Spleen (tissue), 11 donors: ENCODE measurements at regions not wholly inside any gene's neighbourhood (a gene's known extent, or its start where the extent isn't known, plus 50 kb on each side); places are given as distances from the start of the nearest gene placed in this dataset.
"Not testable (repeated sequence)": the region's sequence is repeated elsewhere in the genome, so short reads cannot be mapped to it uniquely, and the experiment has no call there.

Source experiments
- DNase-seq: peaks from one replicate; pipeline ENCODE4 v3.0.0-alpha.2; 2020
- H3K27ac ChIP-seq, 8 donors: fragments of 200-600 bp; sonication (generic) in 7 of 8; 1 replicate in 4 of 8; 2 replicates in 4 of 8; pipeline versions ENCODE4 v1.5.0 to v1.8.0; 2016 to 2021; ENCODE audit warnings: inconsistent platforms in 4 of 8, mild to moderate bottlenecking in 4 of 8, moderate library complexity in 1 of 8
- H3K27me3 ChIP-seq, 7 donors: fragments of 200-600 bp; sonication (generic) in 6 of 7; replicated peaks in 1 of 7; 1 replicate in 4 of 7; 2 replicates in 3 of 7; pipeline versions ENCODE4 v1.5.0 to v1.8.0; 2016 to 2021; ENCODE audit warnings: inconsistent platforms in 3 of 7, mild to moderate bottlenecking in 1 of 7
- H3K36me3 ChIP-seq, 6 donors: fragments of 200-600 bp; sonication (generic) in 5 of 6; 1 replicate in 4 of 6; 2 replicates in 2 of 6; pipeline versions ENCODE4 v1.5.0 to v1.8.0; 2016 to 2021; ENCODE audit warnings: inconsistent platforms in 2 of 6
- H3K4me1 ChIP-seq, 6 donors: fragments of 200-600 bp; sonication (generic) in 5 of 6; 1 replicate in 3 of 6; 2 replicates in 3 of 6; pipeline versions ENCODE4 v1.5.0 to v1.8.0; 2016 to 2021; ENCODE audit warnings: inconsistent platforms in 3 of 6
- H3K4me3 ChIP-seq, 8 donors: fragments of 200-600 bp; sonication (generic) in 7 of 8; 1 replicate in 4 of 8; 2 replicates in 4 of 8; pipeline versions ENCODE4 v1.5.0 to v1.8.0; 2016 to 2021; ENCODE audit warnings: inconsistent platforms in 4 of 8, mild to moderate bottlenecking in 4 of 8, moderate library complexity in 2 of 8
- H3K9me3 ChIP-seq, 8 donors: fragments of 200-600 bp; sonication (generic) in 7 of 8; 1 replicate in 4 of 8; 2 replicates in 4 of 8; pipeline versions ENCODE4 v1.5.0 to v1.8.0; 2016 to 2021; ENCODE audit warnings: inconsistent platforms in 4 of 8
- POLR2A ChIP-seq, 3 donors: fragments of 450-650 bp; IDR thresholded peaks; one replicate each; pipeline ENCODE4 v1.5.1; 2017; ENCODE audit warnings: antibody characterized with exemption in 3 of 3, mild to moderate bottlenecking in 1 of 3
- POLR2AphosphoS5 ChIP-seq, 3 donors: sonication (generic); formaldehyde crosslinking; IDR thresholded peaks; one replicate each; pipeline ENCODE4 v1.5.1; 2017; ENCODE audit warnings: antibody characterized with exemption in 3 of 3
- WGBS, 5 donors: extraction: QIAGEN DNeasy Blood & Tissue Kit in 3 of 5; methylation state at CpG; one replicate each; pipeline versions ENCODE4 v1.1.5 to v1.1.7; 2013 to 2018; 5-methylcytosine and 5-hydroxymethylcytosine counted together
- intact Hi-C: fragments of 100-400 bp; cut with DNase I; formaldehyde crosslinking; loops from one replicate; pipeline ENCODE4 v1.15.0; 2023; ENCODE audit warnings: low total_unique reads
- TF ChIP-seq, protein P1 (sequence below), 11 experiments: fragments of 200-600 bp in 7 of 11; fragments of 450-650 bp in 4 of 11; sonication (generic) in 4 of 11; IDR thresholded peaks in 8 of 11; conservative IDR thresholded peaks in 3 of 11; 1 replicate in 7 of 11; 2 replicates in 4 of 11; pipeline versions ENCODE4 v1.4.0 to v1.8.0; 2016 to 2021; ENCODE audit warnings: antibody characterized with exemption in 11 of 11, inconsistent platforms in 4 of 11, mild to moderate bottlenecking in 1 of 11
- donor health status: healthy with polysubstance abuse.
- donor health status: DM: no; HTN: no; CAD: no; lungs with moderate emphysema.
- donor health status: DM: no; HTN: no; CAD: no.
- donor health status: Bipolar disorder and iron deficiency.
- donor health status: healthy.
- donor health status: DM: no; HTN: no; CAD: no.
- donor health status: DM: yes; HTN: yes; CAD: no.

DNA sequence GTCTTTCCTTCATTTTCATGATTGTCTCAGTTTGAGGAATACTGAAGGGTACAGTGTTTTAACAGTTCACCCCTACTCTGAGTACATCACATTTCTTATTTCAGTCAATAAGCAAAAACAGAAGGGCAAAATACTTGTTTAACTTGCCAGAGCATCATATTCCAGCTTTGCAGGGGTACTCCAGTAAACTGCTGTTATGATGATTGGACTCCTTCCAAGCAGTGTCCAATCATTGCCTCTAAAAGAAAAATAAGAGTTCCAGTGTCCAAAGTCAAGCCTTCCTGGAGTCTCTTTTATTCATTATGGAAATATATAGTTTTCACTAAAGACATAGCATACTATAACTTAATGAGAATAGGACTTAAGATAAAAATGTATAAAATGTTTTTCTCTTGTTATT is 105.1 kb downstream of the FANCF start:
- Histone ChIP-seq H3K27me3 (no peaks in the 10 kb centered on the region), H3K27ac (no peak overlapping the region), H3K9me3 (no peaks in the 10 kb centered on the region), H3K4me3 (no peak overlapping the region), H3K36me3 (no peaks in the 10 kb centered on the region), H3K4me1 (no peaks in the 10 kb centered on the region)
- TF ChIP-seq, protein P1, sequence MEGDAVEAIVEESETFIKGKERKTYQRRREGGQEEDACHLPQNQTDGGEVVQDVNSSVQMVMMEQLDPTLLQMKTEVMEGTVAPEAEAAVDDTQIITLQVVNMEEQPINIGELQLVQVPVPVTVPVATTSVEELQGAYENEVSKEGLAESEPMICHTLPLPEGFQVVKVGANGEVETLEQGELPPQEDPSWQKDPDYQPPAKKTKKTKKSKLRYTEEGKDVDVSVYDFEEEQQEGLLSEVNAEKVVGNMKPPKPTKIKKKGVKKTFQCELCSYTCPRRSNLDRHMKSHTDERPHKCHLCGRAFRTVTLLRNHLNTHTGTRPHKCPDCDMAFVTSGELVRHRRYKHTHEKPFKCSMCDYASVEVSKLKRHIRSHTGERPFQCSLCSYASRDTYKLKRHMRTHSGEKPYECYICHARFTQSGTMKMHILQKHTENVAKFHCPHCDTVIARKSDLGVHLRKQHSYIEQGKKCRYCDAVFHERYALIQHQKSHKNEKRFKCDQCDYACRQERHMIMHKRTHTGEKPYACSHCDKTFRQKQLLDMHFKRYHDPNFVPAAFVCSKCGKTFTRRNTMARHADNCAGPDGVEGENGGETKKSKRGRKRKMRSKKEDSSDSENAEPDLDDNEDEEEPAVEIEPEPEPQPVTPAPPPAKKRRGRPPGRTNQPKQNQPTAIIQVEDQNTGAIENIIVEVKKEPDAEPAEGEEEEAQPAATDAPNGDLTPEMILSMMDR (IDR thresholded peaks at IDR 0.05 in 8 of 11, conservative IDR thresholded peaks at IDR 0.05 in 3 of 11), result no peak
- TF ChIP-seq POLR2A (IDR thresholded peaks at IDR 0.05) (no peak), POLR2AphosphoS5 (IDR thresholded peaks at IDR 0.05) (no peak)
- no peak for DNase-seq
- intact Hi-C loops, result no loop called here

GRCh38 chr11:22518344-22518743 is 107.3 kb downstream of the FANCF start:
- WGBS, 5 donors, result 59 to 86% (median 71%) methylated on average over 2 of the region's 2 CpGs
- H3K27ac ChIP-seq, H3K9me3 ChIP-seq, DNase-seq, H3K27me3 ChIP-seq, intact Hi-C loops, H3K4me3 ChIP-seq, H3K4me1 ChIP-seq, H3K36me3 ChIP-seq: not testable (repeated sequence)

DNA sequence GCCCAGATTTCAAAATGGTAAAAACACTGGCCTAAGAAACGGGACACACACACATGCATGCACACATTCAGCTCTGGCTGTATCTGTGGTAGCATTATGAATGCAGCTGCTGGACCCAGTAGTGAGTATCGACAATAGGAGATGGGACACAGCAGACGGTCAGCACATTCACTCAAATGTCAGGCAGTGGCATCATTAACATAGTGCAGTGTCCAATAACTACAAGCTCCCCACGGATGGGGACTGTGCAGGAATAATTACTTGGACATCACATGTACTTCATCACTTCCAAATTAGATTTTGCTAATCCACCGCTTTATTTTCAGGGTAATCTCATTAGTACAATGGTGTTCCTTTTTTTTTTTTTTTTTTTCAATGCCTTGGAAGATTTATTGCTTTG is 109.5 kb downstream of the FANCF start:
- DNase-seq, result no peak
- H3K9me3 ChIP-seq, result no peaks in the 10 kb centered on the region
- no peak for TF ChIP-seq POLR2AphosphoS5 (IDR thresholded peaks at IDR 0.05)
- TF ChIP-seq, protein P1 (IDR thresholded peaks at IDR 0.05 in 8 of 11, conservative IDR thresholded peaks at IDR 0.05 in 3 of 11), result no peak
- TF ChIP-seq POLR2A (IDR thresholded peaks at IDR 0.05), result no peak
- WGBS, 5 donors, result 67 to 83% (median 77%) methylated on average over 5 of the region's 5 CpGs
- no peaks in the 10 kb centered on the region for H3K36me3 ChIP-seq
- H3K27me3 ChIP-seq, result no peaks in the 10 kb centered on the region
- H3K4me3 ChIP-seq, result no peak overlapping the region
- H3K4me1 ChIP-seq, result no peaks in the 10 kb centered on the region
- intact Hi-C loops, result no loop called here
- H3K27ac ChIP-seq, result no peak overlapping the region

DNA sequence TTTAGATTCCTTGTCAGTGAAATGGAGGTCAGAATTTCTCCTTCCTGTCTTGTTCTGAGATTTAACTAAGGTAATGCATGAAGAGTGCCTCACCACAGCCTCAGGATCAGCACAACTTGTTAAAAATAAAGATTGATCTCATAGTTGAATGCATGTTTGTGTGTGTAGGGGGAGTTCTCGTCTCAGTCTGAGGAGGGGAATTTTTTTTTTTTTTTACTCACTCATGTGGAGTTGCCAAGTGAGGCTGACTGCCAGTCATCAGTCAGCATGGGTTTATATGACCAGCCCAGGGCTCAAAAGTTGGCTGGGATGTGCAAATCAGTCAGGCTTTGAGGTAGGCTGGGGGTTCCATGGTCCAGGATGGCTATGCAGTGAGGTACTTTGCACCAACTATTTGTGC is 113.2 kb downstream of the FANCF start:
- WGBS, 5 donors, result 42 to 55% (median 50%) methylated on average over 1 of the region's 1 CpG
- Histone ChIP-seq H3K4me1 (no peaks in the 10 kb centered on the region), H3K36me3 (no peaks in the 10 kb centered on the region), H3K27ac (no peak overlapping the region), H3K4me3 (no peak overlapping the region), H3K27me3 (no peaks in the 10 kb centered on the region), H3K9me3 (no peaks in the 10 kb centered on the region)
- TF ChIP-seq, protein P1 (IDR thresholded peaks at IDR 0.05 in 8 of 11, conservative IDR thresholded peaks at IDR 0.05 in 3 of 11), result no peak
- intact Hi-C loops, result no loop called here
- DNase-seq, result no peak

- H3K9me3 ChIP-seq, result no peaks in the 10 kb centered on the region
- no peak overlapping the region for H3K4me3 ChIP-seq
- no peak overlapping the region for H3K27ac ChIP-seq
- H3K4me1 ChIP-seq, result no peaks in the 10 kb centered on the region
- 66 to 83% (median 73%) methylated on average over 2 of the region's 2 CpGs for WGBS, 5 donors
- H3K27me3 ChIP-seq, result no peaks in the 10 kb centered on the region
- no peaks in the 10 kb centered on the region for H3K36me3 ChIP-seq
- TF ChIP-seq POLR2AphosphoS5 (IDR thresholded peaks at IDR 0.05), result no peak
- no peak for TF ChIP-seq POLR2A (IDR thresholded peaks at IDR 0.05)
- TF ChIP-seq, protein P1 (IDR thresholded peaks at IDR 0.05 in 8 of 11, conservative IDR thresholded peaks at IDR 0.05 in 3 of 11), result no peak
- intact Hi-C loops, result no loop called here
- DNase-seq, result no peak
Measured at GRCh38 chr11:22510741-22511140, 114.9 kb downstream of the FANCF start.
